WTC11 (cell line): ENCODE measurements at regions not wholly inside any gene's neighbourhood (a gene's known extent, or its start where the extent isn't known, plus 50 kb on each side); places are given as distances from the start of the nearest gene placed in this dataset.

Experiments
- TCF7 ChIP-seq: sonication (generic); formaldehyde crosslinking; IDR thresholded peaks from 2 replicates; pipeline ENCODE4 v1.8.0; 2022; ENCODE audit warnings: mild to moderate bottlenecking, low read depth, missing genetic modification reagents, moderate library complexity
- TEAD1 ChIP-seq: sonication (generic); formaldehyde crosslinking; IDR thresholded peaks from 2 replicates; pipeline ENCODE4 v1.8.0; 2022; ENCODE audit warnings: mild to moderate bottlenecking, missing genetic modification reagents
- TP53 ChIP-seq: sonication (generic); formaldehyde crosslinking; IDR thresholded peaks from 2 replicates; pipeline ENCODE4 v1.8.1; 2023; ENCODE audit warnings: mild to moderate bottlenecking, missing genetic modification reagents
- TF ChIP-seq, protein P1 (sequence below): sonication (generic); formaldehyde crosslinking; IDR thresholded peaks from 2 replicates; pipeline ENCODE4 v1.8.0; 2022; ENCODE audit warnings: mild to moderate bottlenecking, missing genetic modification reagents

DNA sequence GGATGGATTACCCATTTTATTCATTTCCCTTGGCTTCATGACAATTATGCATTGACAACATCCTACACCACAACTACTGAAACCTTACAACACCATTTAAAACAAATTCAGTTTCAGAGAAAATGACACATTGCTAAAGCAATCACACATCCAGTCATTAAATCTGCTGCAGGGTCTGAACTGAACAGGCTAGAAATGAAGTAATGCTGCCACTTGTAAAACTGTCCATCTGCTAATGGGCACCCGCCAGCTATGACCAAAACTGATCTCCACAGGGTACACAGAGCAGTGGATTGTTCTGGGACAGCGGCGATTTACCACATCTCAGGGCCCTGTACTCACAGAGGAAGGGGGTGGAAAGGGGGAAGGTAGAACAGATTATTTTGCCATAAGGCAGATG, 172.9 kb upstream of the FBXL4 start:
- TF ChIP-seq, protein P1, sequence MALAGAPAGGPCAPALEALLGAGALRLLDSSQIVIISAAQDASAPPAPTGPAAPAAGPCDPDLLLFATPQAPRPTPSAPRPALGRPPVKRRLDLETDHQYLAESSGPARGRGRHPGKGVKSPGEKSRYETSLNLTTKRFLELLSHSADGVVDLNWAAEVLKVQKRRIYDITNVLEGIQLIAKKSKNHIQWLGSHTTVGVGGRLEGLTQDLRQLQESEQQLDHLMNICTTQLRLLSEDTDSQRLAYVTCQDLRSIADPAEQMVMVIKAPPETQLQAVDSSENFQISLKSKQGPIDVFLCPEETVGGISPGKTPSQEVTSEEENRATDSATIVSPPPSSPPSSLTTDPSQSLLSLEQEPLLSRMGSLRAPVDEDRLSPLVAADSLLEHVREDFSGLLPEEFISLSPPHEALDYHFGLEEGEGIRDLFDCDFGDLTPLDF (CRISPR knock-in tag) = no peak
- no peak for TF ChIP-seq TEAD1 (CRISPR knock-in tag)
- TF ChIP-seq TCF7 (CRISPR knock-in tag) = no peak
- TF ChIP-seq TP53 (CRISPR knock-in tag) = no peak
